H1 (cell line): ENCODE measurements at regions not wholly inside any gene's neighbourhood (a gene's known extent, or its start where the extent isn't known, plus 50 kb on each side); places are given as distances from the start of the nearest gene placed in this dataset.

Source experiments
- KDM5A ChIP-seq: fragments of 200-600 bp; IDR thresholded peaks from 2 replicates; pipeline ENCODE4 v1.7.1; 2012; ENCODE audit warnings: mild to moderate bottlenecking, low read length, inconsistent platforms, mixed read lengths
- SP1 ChIP-seq: IDR thresholded peaks from 2 replicates; pipeline ENCODE4 v1.6.1; 2011; ENCODE audit warnings: low read depth, low read length
- TAF7 ChIP-seq: optimal IDR thresholded peaks from 2 replicates; pipeline ENCODE3; 2011; ENCODE audit warnings: low read depth, mild to moderate bottlenecking, inconsistent platforms, low read length, moderate library complexity, borderline replicate concordance
- TCF12 ChIP-seq: IDR thresholded peaks from 2 replicates; pipeline ENCODE4 v1.6.1; 2011; ENCODE audit warnings: low read depth, mild to moderate bottlenecking, low read length

DNA sequence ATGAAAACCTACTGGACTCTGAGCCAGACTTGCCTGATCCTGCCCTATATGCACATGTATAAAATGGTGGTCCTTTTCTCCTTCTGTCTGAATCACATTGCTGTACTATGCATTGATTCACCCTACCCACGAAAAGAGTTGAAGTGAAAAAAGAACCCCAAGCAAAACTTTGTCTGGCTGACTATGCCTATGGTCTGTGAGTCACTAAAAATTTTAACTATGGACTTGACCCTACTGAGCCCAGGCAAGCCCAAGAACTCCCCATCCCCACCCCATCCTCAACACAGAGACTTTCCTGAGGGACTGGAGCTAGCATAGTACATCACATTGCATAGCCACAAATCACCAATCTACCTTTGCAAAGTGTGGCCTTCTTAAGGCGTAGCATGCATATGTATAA is 116.6 kb upstream of the TENM3 start (continued):
- no peak for TF ChIP-seq TAF7
- no peak for TF ChIP-seq TCF12
- TF ChIP-seq KDM5A = no peak
- no peak for TF ChIP-seq SP1
